GM21515 (cell line): ENCODE measurements at regions not wholly inside any gene's neighbourhood (a gene's known extent, or its start where the extent isn't known, plus 50 kb on each side); places are given as distances from the start of the nearest gene placed in this dataset.

Source experiments
- ATAC-seq: cut with Tn5 transposase; IDR thresholded peaks from one replicate; pipeline ENCODE4 v1.9.1; 2021; ENCODE audit not compliant: unreplicated experiment

GRCh38 chr13:70424928-70425327 lies 316.7 kb upstream of the KLHL1 start:
- no peak for ATAC-seq

DNA sequence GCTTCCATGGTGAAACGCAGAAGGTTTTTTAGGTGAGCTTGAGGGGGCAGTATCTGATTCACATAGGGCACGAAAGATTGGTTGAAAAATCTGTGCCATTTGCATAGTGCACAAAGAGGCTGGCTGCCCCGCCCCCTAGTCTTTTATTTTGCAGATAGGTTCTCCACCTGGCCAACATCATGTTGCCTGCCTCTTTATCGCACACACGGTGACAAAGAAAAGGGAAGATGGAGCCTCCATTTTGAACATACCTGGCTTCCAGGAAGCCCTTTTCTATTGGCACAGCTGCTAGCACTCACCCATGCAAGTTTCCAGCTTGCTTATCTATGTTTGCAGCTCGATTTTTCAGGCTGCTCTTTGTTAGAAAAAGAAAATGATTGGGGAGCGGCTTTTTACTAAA lies 316.2 kb upstream of the KLHL1 start:
- no peak for ATAC-seq

- ATAC-seq, result no peak
Observed at GRCh38 chr13:70415136-70415535, 306.9 kb upstream of the KLHL1 start.

DNA sequence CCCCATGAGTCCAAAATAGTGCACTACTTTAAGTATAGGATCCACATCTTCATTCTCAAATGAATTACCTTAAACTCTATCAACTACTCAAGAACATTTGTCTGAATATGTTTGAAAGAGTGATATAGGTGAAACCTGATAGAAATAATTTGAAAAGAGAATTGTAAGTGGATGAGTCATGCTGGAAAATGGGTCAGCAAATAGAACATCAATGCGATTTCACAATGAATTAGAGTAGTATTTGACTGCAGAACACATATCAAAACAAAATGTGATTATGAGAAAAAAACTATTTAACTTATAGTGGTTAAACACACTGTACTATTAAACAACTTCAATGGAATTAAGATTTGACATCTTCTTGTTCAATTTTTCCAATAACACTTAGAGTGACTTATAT lies 300.6 kb upstream of the KLHL1 start:
- ATAC-seq, result no peak

DNA sequence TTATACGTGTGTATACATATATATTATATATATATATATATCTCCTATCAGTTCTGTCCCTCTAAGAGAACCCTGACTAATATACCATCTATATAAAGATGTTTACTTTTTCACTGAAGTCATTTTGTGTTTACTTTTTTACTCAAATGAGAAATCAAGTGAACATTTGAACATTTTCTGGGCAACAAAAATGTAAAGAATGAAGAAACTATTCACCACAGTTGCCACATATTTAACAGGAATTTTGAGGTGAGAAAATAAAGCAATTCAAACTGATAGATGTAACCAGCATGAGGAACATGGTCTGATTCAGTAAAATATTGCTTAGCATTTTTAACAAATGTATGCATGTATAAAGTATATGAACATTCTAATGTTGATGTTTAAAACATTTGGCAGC lies 299.2 kb upstream of the KLHL1 start:
- no peak for ATAC-seq

DNA sequence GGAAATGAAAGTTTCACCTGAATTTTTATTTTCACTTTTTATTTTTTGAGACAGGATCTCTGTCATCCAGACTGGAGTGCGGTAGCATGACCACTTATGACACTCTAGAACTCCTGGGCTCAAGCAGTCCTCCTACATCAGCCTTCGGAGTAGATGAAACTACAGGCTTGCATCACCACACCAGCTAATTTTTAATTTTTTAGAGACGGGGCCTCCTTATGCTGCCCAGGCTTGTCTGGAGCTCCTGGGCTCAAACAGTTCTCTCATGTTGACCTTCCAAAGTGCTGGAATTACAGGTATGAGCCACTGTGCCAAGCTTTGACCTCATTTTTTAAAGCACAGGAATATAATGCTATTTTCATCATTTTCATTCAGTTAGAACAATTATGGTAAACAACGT lies 297.0 kb upstream of the KLHL1 start:
- no peak for ATAC-seq

DNA sequence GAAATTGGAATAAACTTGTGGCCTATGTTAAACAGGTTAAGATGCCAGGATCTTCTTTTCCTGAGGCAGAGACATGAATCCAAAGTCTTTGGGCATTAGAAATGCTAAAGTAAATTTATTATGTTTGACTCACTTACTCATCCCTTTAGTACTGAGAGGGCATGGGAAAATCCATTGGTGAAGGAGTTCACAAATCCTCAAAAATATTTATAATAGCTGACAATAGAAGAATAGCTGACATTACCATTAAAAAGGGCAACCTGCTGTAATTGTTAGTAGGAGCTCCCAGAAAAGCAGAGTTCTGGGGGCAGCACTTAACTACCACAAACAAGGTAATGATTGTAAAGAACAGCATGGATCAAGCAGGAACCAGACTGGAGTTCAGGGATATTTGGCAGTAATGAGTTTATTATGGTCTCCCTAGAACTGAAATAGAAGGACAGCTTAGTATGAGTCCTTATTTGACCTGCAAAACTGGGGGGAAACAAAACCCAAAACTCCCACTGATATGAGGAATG lies 285.8 kb upstream of the KLHL1 start:
- no peak for ATAC-seq

DNA sequence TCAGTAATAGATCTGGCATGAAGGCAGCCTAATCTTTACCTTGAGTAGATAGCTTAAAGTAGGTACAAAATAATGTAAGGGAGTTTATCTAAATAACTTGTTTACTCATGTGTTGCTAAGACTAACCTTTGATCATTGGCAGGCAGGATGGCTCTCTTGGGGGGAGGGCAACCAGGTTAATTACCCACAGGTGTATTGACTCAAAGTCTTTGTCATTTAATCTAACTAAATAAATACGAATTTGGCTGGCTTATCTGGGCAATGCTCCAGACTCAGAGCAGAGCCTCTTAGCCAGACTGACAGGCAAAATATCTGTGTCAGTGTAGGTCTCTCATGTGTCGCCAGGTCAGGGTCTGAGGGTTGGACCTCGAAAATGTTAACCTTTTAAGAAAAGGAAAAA lies 283.4 kb upstream of the KLHL1 start:
- ATAC-seq, result no peak

GRCh38 chr13:70390968-70391367 lies 282.7 kb upstream of the KLHL1 start:
- no peak for ATAC-seq

- no peak for ATAC-seq
Observed at GRCh38 chr13:70390064-70390463, 281.8 kb upstream of the KLHL1 start.

GRCh38 chr13:70388935-70389334 lies 280.7 kb upstream of the KLHL1 start:
- ATAC-seq, result no peak

DNA sequence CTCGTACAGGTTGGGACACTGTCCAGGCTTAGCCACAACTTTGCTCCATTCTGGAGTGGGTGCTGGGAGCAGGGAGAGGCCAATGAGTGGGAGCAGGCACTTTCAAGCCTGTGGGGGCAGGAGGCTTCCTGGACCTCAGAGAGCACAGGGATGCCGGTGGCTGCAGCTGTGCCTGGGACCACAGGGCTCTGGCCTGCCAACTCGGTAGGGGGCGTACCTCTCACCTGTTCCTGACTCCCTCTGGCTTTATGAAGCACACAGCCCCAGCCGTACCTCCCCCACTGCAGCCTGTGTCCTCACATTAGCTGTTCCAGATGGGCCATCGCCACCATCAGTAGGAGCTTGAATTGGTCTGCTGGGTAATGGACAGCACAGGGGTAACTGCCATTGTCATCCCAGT lies 278.7 kb upstream of the KLHL1 start:
- no peak for ATAC-seq

GRCh38 chr13:70385852-70386251 lies 277.6 kb upstream of the KLHL1 start:
- ATAC-seq, result no peak

GRCh38 chr13:70384156-70384555 lies 275.9 kb upstream of the KLHL1 start:
- no peak for ATAC-seq

DNA sequence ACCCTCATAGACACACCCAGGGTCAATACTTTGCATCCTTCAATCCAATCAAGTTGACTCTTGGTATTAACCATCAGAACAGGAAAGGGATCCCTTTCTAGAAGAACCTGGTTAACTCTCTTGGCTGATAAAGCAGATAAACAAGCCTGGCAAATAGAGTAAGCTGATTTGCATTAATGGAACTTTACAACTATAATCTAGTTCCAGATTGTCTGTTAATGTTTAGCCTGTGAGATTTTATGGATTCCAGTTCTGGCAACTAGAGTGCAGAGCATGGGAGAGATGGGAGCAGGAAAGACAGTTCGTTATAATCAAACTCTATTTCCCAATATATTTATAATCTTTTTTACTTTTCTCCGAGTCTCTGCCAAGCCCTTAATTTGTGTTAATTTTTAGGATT lies 272.6 kb upstream of the KLHL1 start:
- no peak for ATAC-seq

DNA sequence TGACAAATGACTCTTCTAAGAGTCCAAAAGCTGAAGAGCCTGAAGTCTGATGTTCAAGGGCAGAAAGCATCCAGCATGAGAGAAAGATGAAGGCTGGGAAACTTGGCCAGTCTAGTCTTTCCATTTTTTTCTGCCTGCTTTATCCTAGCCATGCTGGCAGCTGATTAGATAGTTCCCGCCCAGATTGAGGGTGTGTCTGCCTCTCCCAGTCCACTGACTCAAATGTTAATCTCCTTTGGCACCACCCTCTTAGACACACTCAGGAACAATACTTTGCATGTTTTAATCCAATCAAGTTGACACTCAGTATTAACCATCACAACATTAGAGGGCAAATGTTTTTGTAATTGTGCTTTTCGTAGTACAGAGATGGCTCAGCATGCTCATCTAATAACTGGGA lies 267.5 kb upstream of the KLHL1 start:
- no peak for ATAC-seq

DNA sequence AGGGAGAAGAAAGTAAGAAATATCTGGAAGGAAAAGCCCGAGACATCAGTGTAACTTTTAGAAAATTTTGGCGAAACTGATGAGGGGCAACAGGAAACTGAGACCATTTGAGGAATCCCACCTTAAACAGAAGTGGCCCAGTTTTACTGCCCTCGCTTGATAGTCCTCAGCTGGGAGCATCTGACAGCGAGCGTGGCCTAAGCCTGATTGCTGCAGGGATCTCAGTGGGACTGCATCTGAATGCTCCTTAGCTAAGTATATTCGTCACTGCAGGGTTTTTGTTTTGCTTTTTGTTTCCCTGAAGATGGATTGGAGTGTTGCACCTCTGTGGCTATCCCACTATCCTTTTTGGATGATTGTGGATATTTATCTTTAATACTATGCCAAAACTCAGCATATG lies 262.7 kb upstream of the KLHL1 start:
- no peak for ATAC-seq

DNA sequence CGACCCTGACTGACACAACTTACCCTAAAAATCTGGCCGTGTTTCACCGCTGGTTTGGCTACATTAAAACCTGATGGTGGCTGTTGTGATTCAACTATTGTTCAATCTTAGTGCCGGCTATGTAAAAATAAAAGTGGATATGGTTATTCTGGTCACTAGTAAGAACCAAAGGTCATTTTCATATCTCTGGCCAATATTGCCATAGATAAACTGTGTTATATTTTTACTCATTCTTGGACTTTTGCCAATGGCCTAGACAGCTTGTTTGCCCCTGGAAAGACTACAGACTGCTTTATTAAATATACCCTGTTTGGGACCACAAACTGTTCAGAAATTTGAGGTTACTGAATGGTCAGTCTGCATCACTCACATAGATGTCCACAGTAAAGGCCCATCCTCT lies 258.5 kb upstream of the KLHL1 start:
- no peak for ATAC-seq

DNA sequence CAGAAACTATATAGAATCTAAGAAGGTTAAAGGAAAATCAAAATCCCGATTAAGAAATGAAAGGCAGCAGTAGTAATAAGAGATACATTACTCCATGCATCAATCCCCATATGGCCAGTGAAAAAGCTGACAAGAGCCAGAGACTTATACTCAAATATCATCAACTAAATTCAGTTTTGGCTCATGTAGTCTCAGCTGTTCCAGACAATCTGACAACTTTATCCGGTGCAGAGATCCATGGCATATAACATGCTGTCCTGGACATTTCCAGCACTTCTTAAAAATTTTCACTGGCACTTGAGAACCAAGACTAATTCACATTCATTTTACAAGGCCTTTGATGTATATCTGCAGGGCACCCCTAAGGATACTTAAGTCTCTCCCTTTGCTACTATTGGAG lies 255.7 kb upstream of the KLHL1 start:
- no peak for ATAC-seq

DNA sequence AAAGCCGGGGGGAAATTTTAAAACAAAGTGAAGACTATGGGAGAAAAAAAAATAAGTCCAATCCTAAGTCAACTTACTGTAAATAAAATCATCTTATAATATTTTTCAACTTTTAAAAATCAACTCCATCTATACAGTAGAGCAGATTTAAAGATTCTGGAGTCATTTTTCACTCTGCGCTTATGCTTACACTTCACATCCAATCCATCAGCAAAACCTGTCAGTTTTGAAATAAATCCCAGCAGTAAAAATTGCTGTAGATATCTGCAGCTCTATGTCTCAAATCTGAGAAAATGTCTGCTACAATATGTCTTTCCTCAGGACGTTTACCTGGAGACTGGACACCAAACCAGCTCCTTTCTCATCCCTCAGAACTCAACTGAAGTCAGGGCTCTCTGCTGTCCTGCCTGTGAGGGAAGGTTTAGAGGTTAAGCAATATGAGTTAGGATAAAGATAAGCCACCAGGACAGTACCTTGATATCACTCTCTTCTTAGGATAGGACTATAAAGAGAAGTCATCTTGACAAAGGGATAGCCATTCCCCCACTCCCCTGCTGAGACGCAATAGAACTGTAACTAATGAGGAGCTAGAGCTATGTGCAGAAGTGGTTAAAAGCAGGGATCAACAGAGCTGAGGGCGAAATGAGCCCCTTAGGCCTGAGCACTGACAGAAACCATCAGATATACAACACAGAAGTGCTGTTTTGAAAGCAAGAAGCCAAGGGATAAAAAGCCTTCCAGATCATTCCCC lies 254.7 kb upstream of the KLHL1 start:
- ATAC-seq, result no peak

GRCh38 chr13:70357031-70357430 lies 248.8 kb upstream of the KLHL1 start:
- no peak for ATAC-seq

DNA sequence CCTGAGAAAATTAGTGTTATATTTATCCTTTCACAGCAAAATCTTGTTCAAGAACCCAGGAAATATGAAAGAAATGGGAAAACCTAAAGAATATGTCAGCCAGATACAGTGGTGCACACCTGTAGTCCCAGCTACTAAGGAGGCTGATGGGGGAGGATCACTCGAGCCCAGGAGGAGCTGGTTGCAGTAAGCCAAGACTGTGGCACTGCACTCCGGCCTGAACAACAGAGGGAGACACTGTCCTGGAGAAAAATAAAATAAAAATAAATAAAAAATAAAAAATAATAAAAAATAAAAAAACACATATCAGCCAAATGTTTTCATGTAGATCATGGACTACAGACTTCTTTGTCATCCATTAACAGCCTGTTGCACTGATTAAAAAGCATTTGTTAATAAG lies 244.8 kb upstream of the KLHL1 start:
- no peak for ATAC-seq

- ATAC-seq, result no peak
Observed at GRCh38 chr13:70347947-70348620, 239.8 kb upstream of the KLHL1 start.
